Fibroblast of skin of left biceps (primary cell): ENCODE measurements at regions not wholly inside any gene's neighbourhood (a gene's known extent, or its start where the extent isn't known, plus 50 kb on each side); places are given as distances from the start of the nearest gene placed in this dataset.

Experiments used
- DNase-seq, 2 experiments: peaks; one replicate each; pipeline ENCODE4 v3.0.0-alpha.2; 2013; ENCODE audit warnings: low read depth in 2 of 2

DNA sequence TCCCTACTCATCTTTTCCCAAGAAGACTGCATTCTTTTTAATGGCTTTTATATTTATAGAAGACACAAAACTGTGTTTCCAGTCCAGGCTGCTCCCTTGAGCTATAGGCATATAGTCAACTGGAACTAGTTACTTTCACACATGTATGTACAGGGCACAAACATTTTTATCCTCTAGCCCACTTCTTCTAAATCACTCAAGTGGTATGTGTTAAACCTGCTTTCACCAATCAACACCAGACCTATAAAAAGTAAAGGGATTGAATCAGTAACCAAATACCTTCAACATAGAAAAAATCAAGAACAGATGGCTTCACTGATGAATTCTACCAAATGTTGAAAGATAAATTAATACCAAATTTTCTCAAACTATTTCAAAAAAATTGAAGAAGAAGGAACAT, 584.2 kb upstream of the SLITRK1 start:
- peak in 1 of 2 experiments; percentile 40 for DNase-seq

DNA sequence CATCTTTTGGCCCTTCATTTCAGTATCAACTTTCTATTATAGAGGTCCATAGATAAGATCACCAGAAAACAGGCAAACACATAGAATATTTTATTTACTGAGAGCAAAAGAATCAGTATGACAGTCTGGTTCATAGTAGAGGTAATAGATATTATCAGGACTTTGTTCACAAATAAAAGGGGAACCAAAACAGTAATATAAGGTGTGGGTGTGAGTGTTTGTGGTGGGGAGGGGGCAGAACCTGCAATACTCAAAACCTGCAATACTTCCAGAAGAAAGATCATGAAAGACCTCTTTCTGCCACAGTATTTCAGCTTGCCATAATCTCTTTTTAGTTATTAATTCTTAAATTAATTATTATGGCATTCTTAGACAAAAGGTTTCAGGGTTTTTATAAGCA, 578.7 kb upstream of the SLITRK1 start:
- no peak for DNase-seq

DNA sequence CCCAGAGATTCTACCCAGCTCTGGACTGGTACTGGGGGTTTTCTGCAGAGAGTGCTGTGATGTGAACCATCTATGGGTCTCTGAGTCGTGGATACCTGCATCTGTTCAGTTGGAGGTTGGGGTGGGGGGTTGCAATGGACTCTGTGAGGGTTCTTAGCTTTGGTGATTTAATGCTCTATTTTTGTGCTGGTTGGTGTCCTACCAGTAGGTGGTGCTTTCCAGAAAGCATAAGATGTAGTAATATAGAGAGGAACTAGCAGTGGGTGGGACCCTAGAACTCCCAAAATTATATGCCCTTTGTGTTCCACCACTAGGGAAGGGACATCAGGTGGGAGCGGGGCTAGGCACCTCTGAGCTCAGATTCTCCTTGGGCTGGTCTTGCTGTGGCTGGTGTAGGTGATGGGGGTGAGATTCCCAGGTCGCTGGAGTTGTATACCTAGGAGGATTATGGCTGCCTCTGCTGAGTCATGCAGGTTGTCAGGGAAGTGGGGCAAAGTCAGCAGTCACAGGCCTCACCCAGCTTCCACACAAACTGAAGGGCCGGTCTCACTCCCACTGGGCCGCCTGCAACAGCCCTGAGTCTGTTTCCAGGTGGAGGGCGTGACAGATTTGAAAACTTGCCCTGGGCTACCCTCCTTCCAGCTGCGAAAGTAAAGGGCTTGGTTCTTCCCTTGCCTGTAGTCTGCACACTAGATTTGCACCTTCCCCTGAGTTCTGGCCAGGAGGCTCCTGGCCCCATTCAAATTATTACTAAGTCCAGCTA, 573.0 kb upstream of the SLITRK1 start:
- no peak for DNase-seq

DNA sequence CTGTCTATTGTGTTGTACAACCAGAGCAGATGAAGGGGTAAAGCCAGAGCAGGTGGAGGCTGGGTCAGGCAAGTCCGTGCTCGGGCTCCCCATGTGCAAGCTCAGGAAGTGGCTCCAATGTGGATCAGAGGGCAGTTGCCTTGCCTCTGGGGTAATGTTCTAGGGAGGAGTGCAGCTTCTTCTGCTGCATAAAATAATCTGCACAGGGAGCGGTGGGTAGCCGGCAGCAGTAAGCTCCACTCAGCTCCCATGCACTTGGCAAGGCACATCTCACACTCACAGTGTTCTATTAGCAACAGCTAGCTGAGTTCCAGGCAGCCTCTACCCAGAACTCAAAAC, 565.3 kb upstream of the SLITRK1 start:
- no peak for DNase-seq

DNA sequence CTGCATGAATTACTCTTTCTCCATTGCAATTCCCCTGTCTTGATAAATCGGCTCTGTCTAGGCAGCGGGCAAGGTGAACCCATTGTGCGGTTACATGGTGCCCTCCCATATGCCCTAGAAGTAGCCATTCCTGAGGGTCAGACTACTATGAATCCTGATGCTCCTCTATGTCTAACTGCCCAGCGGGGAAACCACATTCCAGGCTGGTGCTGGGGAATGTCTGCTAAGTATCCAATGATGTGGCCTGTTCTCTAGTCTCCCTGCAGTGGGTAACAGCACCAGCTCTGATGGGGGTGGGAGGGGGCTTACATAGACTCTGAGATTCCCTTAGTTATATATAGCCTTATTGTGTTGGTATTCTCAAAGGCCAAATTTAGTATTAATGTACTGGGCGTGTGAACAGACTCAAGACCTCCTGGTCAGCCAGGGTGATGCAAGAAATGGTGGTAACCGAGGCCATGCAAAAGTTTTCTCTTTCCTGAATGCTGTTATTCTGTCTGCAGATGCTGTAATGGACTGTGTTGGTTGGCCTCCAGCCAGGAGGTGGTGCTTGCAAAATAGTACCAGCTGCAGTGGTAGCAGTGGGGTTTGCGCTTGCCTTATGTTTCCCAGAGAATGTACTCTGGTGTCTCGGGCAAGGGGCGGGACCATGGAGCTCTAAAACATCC, 564.8 kb upstream of the SLITRK1 start:
- DNase-seq = peak in 1 of 2 experiments; percentile 47

DNA sequence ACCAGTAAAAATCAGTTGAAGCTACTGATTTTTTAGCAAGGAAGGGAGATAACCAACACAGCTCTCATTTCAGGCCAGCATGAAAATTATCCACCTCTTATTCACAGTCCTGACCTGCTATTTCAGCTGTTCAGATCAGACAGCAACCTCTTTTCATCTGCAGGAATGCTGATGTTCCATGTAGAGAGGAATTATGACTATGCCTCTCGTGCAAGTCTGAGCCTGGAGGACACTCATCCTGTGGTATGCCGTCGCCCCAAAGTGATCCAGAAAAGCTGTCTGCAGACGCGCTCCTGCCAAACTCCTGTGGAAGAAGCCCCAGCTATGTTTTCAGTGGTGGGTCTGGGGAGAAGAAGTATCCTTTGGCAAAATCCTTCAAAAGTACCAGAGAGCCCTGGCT, 563.5 kb upstream of the SLITRK1 start:
- DNase-seq = no peak

DNA sequence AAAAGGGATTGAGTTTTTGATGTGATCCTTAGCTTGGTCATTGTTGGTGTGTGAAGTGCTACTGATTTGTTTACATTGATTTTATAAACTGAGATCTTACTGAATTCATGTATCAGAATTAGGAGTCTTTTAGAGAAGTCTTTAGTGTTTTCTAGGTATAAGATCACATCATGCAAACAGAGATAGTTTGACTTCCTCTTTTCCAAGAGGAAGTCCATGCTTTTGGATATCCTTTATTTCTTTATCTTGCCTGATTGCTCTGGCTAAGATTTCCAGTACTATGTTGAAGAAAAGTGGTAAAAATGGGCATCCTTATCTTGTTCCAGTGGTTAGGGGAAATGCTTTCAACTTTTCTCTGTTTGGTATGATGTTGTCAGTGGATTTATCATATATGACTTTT, 561.2 kb upstream of the SLITRK1 start:
- DNase-seq = no peak

DNA sequence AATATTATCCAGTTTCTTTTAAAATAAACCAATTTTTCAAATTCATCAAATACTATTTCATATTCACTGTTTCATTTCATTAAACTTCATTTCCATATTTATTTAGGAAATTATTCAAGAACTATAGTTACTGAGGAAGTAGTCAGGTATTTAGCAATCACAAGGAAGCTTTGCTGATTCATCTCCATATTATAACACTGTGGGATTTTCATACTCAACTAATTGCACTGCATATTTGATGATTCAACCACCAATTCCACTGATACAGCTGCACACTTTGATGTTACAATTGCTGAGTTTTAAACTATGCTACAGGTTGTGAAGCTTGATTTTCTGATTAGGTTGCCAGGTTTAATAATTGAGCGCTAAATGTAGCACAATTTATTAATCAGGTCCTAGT, 556.8 kb upstream of the SLITRK1 start:
- peak in 1 of 2 experiments; percentile 28 for DNase-seq

DNA sequence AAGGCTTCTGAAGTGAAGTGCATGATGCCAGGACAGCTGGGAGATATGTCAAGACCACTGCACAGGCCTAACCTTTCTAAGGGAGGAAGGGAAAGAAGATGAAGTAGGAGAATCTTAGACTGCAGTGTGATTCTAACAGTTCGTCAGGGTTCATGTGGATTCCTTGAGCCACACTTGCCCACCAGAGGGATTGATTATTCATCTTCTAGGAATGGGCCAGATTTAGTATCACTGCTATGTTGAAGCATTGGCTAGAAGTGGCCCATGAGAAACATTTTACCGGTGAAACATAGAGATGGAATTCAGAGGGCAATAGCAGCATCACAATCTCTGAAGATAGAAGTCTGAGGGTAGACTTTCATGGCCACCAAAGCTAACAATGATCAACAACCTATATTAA, 550.8 kb upstream of the SLITRK1 start:
- DNase-seq = peak in 1 of 2 experiments; percentile 63

DNA sequence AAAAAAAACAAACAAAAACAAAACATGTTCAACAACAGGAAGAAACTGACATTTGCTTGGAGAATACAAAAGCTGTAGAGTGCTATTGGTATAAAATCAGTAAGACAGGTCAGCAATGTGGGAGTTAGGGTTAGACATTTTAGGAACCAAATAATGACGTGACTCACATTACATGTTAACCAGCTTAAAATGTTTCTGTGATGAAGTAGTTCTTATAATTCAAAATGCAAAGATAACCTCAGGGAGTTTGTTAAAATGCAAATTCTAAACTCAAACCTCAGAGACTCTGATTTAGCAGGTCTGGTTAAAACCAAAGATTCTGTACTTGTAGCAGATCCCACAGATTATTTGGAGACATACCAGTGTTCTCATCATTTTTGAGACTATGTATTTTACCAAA, 549.4 kb upstream of the SLITRK1 start:
- DNase-seq = peak in 1 of 2 experiments; percentile 19

DNA sequence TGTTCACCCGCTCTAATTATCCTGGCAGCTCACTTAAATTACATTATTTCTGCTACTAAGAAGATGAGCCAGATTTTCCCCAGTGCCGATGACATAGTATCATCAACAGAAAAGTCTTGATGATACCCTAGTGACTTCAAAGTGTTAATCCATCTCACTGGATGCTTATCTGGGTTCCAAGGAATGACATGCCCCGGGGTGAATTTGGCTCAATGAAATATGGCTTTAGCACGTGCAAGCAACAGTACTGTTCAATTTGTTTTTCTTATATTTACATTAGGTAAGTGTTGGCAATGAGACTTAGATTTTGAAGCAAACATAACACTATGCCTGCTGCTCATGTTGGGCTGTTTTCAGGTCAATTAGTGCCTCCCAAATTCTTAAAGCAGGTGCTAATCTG, 548.2 kb upstream of the SLITRK1 start:
- no peak for DNase-seq

DNA sequence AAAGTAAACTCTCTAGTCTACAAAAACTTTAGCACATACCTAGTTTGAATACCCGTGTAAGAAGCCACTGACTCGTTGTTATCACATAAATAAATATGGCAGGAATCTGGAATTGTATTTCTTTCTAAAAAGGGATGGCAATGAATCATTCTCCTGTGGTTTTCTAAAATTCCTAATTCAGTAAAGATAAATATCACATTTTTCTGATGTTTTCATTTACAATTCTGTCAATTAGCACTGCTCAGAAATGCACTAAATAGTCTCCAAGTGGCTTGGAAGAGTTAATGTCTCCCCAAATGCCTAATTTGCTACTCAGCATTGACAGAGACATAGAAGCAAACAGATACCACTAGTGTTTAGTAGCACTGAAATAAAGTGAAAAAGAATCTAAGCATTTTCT, 547.7 kb upstream of the SLITRK1 start:
- DNase-seq = peak in 1 of 2 experiments; percentile 80

DNA sequence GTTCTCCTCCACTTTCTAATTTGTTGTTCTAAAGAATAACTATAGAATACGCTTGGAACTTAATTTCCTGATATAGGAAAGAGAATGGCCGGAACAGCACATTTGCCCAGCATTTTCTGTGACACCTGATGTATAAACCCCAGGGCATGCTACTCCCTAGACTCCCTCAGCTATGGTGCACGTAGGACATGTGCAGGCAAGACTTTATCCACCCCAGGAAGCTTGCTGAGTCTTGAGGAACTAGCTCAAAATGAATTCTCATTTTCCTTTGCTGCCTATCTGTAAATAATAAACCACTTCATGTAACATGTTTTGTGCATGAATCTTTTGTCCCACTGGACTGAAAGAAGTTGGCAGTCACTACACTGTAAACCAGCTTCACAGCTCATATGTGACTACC, 535.8 kb upstream of the SLITRK1 start:
- DNase-seq = no peak

DNA sequence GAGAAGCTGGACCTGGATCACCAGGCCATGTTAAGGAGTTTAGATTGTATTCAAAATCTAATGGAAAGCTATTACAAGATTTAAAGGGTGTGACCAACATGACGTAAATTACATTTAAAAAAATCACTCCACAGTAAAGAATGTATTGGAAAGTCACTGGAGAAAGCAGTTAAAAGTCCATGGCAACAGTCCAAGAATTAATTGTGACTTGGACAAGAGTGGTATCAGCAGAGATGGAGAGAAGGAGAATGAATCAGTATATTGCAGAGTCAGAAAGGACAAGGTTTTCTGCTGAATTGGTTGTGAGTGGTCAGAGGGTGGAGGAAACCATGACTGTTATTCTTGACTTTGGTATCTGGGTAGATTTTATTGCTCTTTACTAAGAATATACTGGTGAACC, 535.1 kb upstream of the SLITRK1 start:
- no peak for DNase-seq

DNA sequence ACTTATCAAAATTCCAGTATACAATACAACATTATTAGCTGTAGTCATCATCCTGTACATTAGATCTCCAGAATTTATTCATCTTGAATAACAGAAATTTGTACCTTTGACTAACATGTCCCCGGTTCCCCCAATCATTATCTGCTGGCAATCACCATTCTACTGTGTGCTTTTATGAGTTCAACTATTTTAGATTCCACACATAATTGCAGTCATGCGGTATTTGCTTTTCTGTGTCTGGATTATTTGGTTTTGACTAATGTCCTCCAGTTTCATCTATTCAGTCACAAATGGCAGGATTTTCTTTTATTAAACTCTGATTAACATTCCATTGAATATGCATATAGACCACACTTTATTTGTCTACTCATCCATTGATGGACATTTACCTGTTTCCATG, 530.7 kb upstream of the SLITRK1 start:
- no peak for DNase-seq

DNA sequence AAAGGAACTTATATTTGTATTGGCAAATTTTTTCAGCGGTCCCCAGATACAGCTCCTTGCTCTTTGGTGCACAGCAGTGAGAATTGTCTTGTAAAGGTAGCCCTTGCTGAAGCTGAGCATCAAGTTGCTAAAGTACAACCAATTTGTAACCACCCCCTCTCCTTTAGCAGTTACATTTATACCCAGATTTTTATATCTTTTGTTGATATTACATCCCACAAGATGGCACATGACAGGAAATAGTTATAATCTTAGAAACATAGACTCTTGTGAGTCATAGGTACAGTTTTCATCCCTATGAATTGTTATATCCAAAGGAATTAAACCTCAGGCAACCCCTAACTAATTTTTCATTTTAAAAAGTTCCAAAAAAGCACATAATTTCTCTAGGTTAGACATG, 523.0 kb upstream of the SLITRK1 start:
- DNase-seq = no peak

DNA sequence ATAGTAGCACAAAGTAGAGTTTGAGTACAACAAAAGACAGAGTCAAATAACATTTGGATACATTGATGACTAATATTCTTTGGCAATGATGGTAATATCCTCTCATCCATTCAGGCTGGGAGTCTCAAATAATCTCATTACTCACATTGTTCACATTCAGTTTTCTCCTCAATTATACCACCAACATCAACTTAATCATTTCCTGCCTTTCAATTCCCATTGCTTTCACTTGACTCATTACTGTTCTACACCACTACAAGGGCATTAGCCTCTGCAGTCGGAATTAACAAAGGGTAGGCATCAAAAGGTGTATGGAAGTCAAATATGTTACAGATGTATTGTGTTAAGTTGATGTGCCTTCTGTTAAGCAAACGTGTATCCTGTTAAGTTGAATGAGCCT, 518.4 kb upstream of the SLITRK1 start:
- DNase-seq = peak; percentile 81 to 86

DNA sequence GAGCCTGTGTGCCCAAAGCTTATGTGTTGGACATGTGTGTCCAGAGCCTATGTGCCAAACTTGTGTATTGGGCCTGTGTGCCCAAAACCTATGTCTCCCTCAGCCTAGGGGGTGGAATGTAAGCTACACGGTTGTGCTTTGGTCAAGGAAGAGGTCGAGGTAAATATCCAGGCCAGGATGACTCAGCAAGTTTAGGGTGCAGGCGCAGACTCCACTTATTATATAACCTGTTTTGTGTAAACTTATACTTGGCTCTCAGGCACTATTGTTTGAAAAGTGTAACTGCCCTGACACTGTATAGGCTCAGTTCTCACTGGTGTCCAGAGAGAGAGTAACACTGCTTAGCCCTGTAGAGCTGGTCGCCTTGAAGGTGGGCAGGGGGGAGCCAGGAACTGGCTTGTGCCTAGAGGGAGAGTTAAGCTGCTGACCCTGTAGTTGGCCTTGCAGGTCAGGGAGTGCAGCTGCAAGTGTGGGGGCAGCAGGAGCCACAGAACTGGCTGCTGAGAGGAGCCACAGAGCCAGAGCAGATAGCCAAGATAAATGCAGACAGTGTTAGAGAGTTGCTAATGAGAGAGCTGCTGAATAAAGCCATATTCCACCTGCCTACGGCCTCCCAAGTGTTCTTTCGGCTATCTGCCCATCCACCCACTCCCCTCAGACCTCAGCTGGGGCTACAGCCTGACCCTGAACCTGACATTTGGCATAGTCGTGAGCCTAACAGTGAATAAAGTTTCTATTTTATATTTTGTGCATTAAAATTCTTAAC, 517.2 kb upstream of the SLITRK1 start:
- no peak for DNase-seq

DNA sequence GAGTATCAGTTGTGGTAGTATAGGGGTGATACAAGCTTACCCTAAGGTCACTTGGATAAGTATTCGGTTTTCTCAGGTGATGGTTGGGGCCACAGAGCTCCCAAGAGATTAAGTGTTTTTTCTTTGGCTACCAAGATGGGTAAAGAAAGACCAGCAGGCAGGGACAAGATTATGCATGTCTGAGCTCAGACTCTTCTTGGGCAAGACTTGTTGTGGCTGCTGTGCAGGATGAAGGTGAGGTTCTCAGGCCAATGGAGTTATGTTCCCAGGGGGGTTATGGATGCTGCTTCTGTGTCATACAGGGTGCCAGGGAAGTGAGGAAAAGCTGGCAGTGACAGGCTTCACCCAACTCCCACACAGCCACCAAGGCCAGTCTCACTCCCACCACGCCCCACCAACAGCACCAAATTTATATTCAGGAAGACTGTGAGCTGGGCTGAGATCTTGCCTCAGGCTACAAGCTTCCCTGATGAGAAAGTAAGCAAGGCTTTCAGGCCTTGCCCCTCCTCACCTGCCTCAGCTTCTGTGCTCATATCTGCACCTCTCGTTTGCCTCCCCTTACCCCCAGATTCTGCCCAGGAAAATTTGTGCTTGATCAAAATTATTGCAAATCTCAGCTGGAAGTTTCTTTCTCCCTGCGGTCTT, 511.8 kb upstream of the SLITRK1 start:
- DNase-seq = no peak

DNA sequence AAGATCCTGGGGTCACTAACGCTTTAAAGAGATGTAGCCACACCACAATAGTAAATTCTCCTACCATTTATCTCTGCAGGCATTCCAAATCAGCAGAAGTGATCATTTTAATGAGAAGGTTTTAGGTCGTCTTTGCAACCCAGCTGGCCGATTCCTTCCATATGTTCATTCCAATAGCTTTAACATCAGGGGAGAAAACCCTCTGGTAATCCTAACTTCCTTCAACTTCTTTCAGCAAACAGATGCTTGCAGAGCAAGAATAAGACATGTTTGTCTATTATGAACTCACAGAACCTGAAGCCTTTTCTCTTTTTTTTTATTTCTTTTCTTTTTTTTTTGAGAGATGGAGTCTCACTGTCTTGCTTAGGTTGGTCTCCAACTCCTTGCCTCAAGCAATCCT, 498.6 kb upstream of the SLITRK1 start:
- no peak for DNase-seq

DNA sequence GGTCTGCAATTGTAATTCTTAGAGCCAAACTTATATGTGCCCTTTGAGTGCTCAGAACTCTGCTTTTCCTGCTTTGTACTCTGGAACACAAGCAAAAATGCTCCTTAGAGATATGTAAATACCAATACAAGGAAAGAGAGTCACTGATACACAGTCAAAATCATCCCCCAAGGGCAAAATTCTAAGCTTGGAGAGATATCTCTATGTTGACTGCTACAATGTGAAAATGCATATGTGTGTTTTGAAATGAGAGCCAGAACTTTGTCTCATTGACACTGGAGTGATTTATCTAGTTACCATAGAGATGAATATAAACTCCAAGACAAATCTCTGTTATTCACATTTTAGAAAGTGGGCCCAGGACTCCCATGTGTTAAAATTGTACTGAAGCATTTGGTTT, 494.8 kb upstream of the SLITRK1 start:
- DNase-seq = no peak

DNA sequence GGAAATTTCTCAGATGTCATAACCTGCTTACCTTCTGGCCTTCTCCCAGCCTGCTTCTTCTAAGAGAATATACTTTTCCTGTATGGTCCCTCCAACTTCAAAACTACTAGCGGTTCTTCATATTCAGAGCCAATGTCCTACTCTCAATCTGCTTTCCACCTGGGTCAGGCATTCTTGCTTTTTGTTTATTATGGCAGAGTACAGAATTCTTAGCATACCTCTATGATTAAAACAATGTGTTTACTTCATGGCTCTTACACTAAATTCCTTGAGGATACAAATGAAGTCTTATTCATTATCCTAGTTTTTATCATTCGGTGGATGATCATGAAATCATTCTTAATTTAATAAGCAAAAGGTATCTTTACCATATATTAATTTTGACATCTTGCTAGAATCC, 484.2 kb upstream of the SLITRK1 start:
- DNase-seq = peak; percentile 47 to 49
